KMS-11 (cell line): ENCODE measurements at regions not wholly inside any gene's neighbourhood (a gene's known extent, or its start where the extent isn't known, plus 50 kb on each side); places are given as distances from the start of the nearest gene placed in this dataset.
"Not testable (repeated sequence)": the region's sequence is repeated elsewhere in the genome, so short reads cannot be mapped to it uniquely, and the experiment has no call there.

Source experiments
- H2AFZ ChIP-seq: fragments of 200-600 bp; sonication (generic); 2 replicates; pipeline ENCODE4 v1.6.1; 2016; ENCODE audit warnings: antibody characterized with exemption, mixed run types, low read depth
- H3K27ac ChIP-seq: fragments of 200-600 bp; sonication (generic); 2 replicates; pipeline ENCODE4 v1.6.1; 2016; ENCODE audit warnings: mild to moderate bottlenecking, mixed run types
- H3K27me3 ChIP-seq: fragments of 200-600 bp; sonication (generic); 2 replicates; pipeline ENCODE4 v1.6.1; 2017; ENCODE audit warnings: mild to moderate bottlenecking, low read depth, mixed run types, moderate library complexity; ENCODE audit not compliant: insufficient read depth
- H3K36me3 ChIP-seq: fragments of 200-600 bp; sonication (generic); 2 replicates; pipeline ENCODE4 v1.6.1; 2017; ENCODE audit warnings: mild to moderate bottlenecking, mixed run types; ENCODE audit not compliant: insufficient read depth
- H3K4me1 ChIP-seq: fragments of 200-600 bp; sonication (generic); 2 replicates; pipeline ENCODE4 v1.6.1; 2016; ENCODE audit warnings: mild to moderate bottlenecking, low read depth, mixed run types; ENCODE audit not compliant: poor library complexity, severe bottlenecking
- H3K4me2 ChIP-seq: fragments of 200-600 bp; sonication (generic); 2 replicates; pipeline ENCODE4 v1.7.0; 2016; ENCODE audit warnings: mild to moderate bottlenecking, mixed run types
- H3K4me3 ChIP-seq: fragments of 200-600 bp; sonication (generic); IDR thresholded peaks from 2 replicates; pipeline ENCODE4 v1.6.1; 2017; ENCODE audit warnings: low read depth, low read length, mixed read lengths; ENCODE audit not compliant: insufficient read depth
- H3K79me2 ChIP-seq: fragments of 200-600 bp; sonication (generic); 2 replicates; pipeline ENCODE4 v1.6.1; 2016; ENCODE audit warnings: low read depth, mixed run types; ENCODE audit not compliant: insufficient read depth
- H3K9ac ChIP-seq: fragments of 200-600 bp; sonication (generic); 2 replicates; pipeline ENCODE4 v1.6.1; 2016; ENCODE audit warnings: mild to moderate bottlenecking, mixed run types
- H4K20me1 ChIP-seq: fragments of 200-600 bp; sonication (generic); 2 replicates; pipeline ENCODE4 v1.6.1; 2016; ENCODE audit warnings: mild to moderate bottlenecking, mixed run types; ENCODE audit not compliant: insufficient read depth
- TF ChIP-seq, protein P1 (sequence below): fragments of 200-600 bp; sonication (generic); conservative IDR thresholded peaks from 2 replicates; pipeline ENCODE4 v1.6.1; 2017; ENCODE audit warnings: low read depth, mild to moderate bottlenecking, antibody characterized with exemption, low read length, moderate library complexity, mixed read lengths

DNA sequence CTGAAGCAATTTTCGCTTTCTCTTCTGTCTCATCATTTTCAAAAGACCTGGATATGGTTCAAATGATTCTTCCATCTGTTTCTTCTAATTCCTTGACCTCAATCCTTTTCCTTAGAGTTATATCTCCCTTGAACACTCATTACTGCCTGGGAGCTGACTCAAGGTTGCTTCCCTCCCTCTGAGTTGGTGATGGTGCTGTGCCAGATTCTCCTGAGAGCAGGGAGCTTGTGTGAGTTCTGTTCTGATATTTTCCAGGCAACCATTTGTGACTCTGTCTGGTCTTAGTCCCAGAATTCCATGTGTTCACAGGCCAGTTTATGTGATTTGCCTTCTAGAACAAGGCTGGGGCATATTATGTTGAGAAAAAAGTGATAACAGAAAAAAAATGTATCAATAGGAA, 505.1 kb upstream of the SYT1 start:
- Histone ChIP-seq H4K20me1 (no peaks in the 10 kb centered on the region), H3K36me3 (no peaks in the 10 kb centered on the region), H3K4me1 (no peaks in the 10 kb centered on the region), H3K27me3 (no peaks in the 10 kb centered on the region), H3K4me2 (no peak overlapping the region), H3K79me2 (no peaks in the 10 kb centered on the region), H3K9ac (no peak overlapping the region), H3K27ac (no peak overlapping the region), H2AFZ (no peak overlapping the region), H3K4me3 (no peak overlapping the region)
- TF ChIP-seq, protein P1, sequence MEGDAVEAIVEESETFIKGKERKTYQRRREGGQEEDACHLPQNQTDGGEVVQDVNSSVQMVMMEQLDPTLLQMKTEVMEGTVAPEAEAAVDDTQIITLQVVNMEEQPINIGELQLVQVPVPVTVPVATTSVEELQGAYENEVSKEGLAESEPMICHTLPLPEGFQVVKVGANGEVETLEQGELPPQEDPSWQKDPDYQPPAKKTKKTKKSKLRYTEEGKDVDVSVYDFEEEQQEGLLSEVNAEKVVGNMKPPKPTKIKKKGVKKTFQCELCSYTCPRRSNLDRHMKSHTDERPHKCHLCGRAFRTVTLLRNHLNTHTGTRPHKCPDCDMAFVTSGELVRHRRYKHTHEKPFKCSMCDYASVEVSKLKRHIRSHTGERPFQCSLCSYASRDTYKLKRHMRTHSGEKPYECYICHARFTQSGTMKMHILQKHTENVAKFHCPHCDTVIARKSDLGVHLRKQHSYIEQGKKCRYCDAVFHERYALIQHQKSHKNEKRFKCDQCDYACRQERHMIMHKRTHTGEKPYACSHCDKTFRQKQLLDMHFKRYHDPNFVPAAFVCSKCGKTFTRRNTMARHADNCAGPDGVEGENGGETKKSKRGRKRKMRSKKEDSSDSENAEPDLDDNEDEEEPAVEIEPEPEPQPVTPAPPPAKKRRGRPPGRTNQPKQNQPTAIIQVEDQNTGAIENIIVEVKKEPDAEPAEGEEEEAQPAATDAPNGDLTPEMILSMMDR, result no peak

DNA sequence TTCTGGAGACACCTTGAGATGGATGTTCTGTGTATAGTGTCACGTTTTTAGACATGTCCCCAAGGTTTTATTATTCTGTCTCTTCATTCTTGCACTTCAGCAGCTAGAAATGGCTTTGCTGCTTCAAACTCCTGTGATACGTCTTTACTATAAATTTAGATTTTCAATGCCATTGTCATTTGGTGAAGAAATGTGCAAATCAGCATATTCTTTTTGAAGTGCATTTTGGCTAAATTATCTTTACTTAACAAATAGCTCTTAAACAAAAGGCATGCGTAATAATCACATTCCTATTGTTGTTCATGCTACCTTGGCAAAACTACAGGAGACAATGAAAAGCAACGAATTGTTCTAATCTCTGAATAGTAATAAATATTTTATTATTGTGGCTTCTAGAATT, 502.9 kb upstream of the SYT1 start:
- H3K36me3 ChIP-seq, result no peaks in the 10 kb centered on the region
- H3K4me3 ChIP-seq, result no peak overlapping the region
- no peaks in the 10 kb centered on the region for H3K4me1 ChIP-seq
- no peaks in the 10 kb centered on the region for H4K20me1 ChIP-seq
- no peak overlapping the region for H3K4me2 ChIP-seq
- no peak overlapping the region for H2AFZ ChIP-seq
- H3K79me2 ChIP-seq, result no peaks in the 10 kb centered on the region
- H3K9ac ChIP-seq, result no peak overlapping the region
- H3K27me3 ChIP-seq, result no peaks in the 10 kb centered on the region
- H3K27ac ChIP-seq, result no peak overlapping the region
- TF ChIP-seq, protein P1, result no peak

DNA sequence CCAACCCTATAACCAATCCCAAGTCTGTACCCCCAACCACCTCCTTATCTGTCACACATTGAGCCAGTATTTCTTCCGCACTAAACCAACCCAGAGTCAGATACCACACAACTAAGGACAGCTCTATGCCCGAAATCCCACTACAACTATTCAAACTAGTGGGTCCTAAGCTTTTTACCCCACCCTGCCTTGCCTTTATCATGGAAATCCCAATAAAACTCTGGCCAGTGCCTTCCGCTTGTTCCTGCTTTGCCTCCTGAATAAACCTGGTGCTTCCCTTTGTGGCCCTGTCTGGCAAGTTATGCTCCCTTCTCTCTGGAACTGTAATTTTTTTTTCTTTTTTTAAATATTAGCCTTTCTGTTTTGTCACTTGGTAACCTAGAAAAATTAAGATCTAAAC, 493.3 kb upstream of the SYT1 start:
- Histone ChIP-seq H3K4me2 (no peak overlapping the region), H3K36me3 (no peaks in the 10 kb centered on the region), H3K79me2 (no peaks in the 10 kb centered on the region), H3K4me3 (no peak overlapping the region), H3K27me3 (no peaks in the 10 kb centered on the region), H2AFZ (no peak overlapping the region), H3K27ac (no peak overlapping the region), H4K20me1 (no peaks in the 10 kb centered on the region), H3K9ac (no peak overlapping the region), H3K4me1 (no peaks in the 10 kb centered on the region)
- TF ChIP-seq, protein P1, result no peak

DNA sequence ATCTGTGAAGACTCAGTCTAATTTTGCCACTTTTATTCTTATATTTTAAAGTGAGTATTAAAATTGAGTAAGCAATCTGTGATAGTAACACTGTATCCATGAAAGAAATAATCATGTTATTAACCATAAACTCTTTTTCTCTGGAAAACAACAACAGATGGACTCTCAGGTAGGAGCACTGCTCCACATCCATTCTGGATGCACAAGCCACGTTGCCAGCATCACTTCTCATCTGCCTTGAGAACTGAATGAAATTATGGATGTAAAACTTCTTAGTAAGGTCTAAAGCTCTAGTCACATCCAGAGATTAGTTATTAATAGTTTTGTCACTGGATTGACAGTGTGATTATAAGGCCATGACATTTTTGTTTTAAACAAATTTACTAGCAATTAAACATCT, 489.1 kb upstream of the SYT1 start:
- Histone ChIP-seq H3K4me1 (no peaks in the 10 kb centered on the region), H3K36me3 (no peaks in the 10 kb centered on the region), H4K20me1 (no peaks in the 10 kb centered on the region), H2AFZ (no peak overlapping the region), H3K27ac (no peak overlapping the region), H3K9ac (no peak overlapping the region), H3K79me2 (no peaks in the 10 kb centered on the region), H3K27me3 (no peaks in the 10 kb centered on the region), H3K4me2 (no peak overlapping the region), H3K4me3 (no peak overlapping the region)
- TF ChIP-seq, protein P1, result no peak

DNA sequence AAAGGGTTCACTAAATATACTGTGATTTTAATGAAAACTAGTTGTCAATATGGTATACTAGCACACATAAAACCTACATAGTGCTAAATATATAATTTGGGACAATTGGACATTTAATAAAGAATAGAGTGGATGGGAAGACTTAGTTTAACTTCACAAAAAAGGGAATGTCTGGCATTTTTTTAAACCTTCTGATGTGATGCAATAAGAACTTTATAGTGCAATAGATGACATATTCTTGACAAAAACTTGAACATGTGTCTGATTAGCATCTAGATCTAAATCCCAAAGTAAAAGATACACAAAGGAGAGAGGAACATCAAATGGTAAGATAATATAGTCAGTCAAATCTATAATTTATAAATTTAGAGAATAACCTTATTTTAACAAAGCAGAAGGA, 488.3 kb upstream of the SYT1 start:
- Histone ChIP-seq H3K4me1 (no peaks in the 10 kb centered on the region), H3K4me2 (no peak overlapping the region), H3K79me2 (no peaks in the 10 kb centered on the region), H3K9ac (no peak overlapping the region), H4K20me1 (no peaks in the 10 kb centered on the region), H2AFZ (no peak overlapping the region), H3K27me3 (no peaks in the 10 kb centered on the region), H3K27ac (no peak overlapping the region), H3K36me3 (no peaks in the 10 kb centered on the region), H3K4me3 (no peak overlapping the region)
- TF ChIP-seq, protein P1, result no peak

DNA sequence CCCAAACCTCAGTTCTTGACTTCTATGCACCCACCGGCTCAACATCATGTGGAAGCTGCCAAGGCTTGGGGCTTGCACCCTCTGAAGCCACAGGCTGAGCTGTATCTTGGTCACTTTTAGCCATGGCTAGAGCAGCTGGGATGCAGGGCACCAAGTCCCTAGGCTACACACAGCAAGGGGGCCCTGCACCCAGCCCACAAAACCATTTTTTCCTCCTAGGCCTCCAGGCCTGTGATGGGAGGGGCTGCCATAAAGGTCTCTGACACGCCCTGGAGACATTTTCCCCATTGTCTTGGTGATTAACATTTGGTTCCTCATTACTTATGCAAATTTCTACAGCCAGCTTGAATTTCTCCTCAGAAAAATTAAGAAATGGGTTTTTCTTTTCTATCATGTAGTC, 485.5 kb upstream of the SYT1 start:
- H3K27ac ChIP-seq, H3K79me2 ChIP-seq, H3K27me3 ChIP-seq, H2AFZ ChIP-seq, H3K4me1 ChIP-seq, H3K4me2 ChIP-seq, H3K36me3 ChIP-seq, H4K20me1 ChIP-seq, H3K9ac ChIP-seq, H3K4me3 ChIP-seq: not testable (repeated sequence)
